GM11168 (cell line): ENCODE measurements at regions not wholly inside any gene's neighbourhood (a gene's known extent, or its start where the extent isn't known, plus 50 kb on each side); places are given as distances from the start of the nearest gene placed in this dataset.

Experiments
- in situ Hi-C: fragments of 300-500 bp; cut with MboI; formaldehyde crosslinking; loops from one replicate; pipeline ENCODE4 v1.12.0; 2022; ENCODE audit warnings: low sequenced_read_pairs; ENCODE audit not compliant: unreplicated experiment

DNA sequence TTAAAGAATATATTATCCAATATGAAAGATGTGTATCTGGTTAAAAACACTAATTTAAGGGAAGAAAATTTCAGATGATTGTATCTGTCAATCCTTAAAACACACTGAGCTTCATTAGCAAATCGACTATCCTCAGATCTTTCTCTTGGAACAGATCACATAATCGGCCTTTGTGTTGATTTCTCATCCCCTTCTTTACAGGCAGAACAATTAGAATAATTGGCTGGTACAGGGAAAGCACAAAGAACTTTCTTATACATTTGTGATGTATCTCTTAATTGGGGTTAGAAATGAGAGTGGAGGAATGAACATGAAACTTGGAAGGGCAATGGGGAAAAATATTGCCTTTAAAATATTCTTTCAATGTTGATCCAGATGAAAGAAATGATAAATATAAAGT lies 662.1 kb downstream of the TLE4 start:
- in situ Hi-C loops: no loop called here

DNA sequence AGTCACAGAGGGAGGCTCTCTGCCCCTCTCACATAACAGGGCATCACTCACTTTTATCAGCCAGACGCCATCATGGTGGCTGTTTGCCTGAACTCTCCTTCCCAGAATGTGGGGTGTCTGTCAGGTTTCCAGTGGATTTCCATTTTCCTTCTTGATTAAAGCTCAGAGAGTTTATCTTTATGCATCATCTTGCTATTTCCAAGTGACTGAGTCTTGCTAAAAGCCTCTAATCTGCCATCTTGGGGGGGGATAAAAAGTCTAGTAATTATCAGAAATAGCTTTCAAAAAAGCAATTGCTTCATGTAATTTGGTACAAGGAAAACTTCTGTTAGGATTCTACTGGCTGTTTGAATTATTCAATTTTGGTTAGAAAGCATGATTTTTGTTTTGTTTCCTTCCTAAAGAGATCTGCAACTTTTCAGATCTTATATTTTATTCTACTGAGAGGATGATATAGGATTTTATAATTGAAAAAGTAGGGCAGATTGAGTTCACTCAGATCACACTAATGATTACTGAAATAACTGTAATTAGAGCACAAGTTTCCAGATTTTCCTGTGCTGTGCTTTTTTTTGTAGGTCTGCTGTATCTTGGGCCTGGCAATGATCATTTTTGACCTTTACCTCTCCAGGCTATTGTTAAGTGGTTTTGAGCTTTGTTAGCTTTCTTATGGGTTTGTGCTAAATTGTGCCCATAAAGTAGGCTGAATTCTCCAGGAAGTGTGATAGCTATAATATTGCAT lies 661.5 kb downstream of the TLE4 start:
- in situ Hi-C loops: no loop called here

DNA sequence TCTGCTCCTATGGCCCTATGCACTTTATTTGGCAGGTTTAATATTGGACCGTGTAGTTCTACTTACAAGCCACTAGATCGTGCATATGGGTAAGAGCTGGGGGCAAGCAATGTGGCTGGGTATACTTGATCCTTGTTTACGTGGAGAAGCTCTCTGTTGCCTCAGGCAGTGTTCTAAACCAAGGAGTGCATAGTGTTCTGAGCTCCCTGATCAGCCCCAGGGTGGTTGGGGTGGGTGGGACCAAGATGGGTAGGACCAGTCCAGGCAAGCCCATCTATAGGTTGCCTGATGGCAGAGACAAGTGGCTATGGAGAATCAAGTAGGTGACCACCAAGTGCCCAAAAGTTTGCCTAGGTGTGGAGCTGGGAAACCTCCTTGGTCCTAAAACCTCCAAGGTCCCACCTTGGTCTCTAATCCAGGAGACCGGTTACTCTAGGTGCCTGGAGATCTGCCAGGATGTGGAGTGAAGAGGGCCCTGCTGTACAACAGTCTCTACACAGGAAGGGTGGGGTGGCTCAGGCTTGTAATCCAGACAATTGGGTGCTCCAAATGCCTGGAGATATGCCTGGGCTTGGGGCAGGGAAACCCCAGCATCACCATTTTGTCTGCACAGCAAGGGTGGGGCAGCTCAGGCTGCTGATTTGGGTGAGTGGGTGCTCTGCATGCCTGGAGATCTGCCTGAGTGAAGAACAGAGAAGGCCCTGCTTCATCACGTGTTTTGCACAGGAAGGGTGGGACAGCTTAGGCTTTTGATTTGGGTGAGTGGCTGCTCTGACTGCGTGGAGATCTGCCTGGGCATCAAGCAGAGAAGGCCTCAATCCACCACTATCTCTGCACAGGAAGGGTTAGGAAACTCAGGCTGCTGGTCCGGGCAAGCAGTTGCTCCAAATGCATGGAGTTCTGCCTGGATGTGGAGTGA lies 659.8 kb downstream of the TLE4 start:
- in situ Hi-C loops: no loop called here

DNA sequence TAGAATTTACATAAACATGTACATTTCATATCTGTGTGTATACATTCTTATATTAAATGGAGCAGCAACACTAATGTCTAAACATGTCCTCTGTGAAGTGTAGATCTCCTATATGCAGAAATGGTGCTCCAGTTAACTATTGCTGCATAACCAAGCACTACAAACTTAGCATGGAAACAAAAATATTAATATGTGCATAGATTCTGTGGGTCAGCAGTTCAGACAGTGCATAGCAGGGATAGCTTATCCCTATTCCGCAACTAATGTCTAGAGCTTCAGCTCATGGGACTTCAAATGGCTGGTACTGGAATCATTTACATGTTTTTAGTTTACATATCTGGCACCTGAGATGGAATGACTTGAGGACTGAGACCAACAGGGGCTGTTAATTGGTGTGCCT lies 652.1 kb downstream of the TLE4 start:
- in situ Hi-C loops: no loop called here

DNA sequence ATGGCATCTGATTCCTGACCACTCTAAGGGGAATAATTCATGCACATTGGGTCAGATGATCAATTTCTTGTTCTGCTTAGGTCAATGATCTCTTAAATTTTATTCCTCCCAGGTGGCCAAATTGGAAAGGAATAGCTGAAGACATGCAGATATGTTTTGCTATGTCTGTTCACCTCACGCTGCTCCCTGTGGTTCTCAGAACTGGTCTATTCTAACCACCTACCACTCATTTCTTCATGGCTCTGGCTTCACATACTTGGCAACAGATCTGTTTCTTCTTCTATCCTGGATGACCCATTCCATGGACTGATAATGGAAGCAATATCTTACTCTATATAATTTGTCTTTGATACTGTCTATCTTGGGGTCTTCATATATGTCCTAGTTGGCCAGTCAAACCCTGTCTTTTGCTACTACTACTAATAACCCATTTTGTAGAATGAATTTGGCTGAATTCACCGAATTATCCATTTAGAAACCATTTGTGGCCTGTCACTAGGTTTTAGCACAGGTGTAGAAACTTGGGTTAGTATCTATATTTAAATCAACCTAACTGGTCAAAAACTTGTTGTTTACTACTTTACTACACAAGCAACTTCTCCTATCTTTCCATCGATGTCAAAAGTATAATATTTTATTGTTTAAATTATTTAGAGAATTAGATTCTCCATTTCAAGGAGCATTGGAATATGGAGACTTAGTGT lies 650.9 kb downstream of the TLE4 start:
- in situ Hi-C loops: no loop called here

DNA sequence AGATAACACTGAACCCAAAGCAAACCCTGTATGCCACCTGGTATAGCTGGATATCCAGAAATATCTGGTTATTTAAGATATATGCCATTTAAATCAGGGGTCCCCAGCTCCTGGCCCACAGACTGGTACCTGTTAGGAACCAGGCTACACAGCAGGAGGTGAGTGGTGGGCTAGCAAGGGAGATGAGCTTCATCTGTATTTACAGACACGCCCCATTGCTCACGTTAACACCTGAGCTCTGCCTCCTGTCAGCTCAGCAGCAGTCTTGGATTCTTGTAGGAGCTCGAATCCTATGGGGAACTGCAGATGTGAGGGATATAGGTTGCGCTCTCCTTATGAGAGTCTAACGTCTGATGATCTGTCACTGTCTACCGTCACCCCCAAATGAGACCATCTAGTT lies 646.6 kb downstream of the TLE4 start:
- in situ Hi-C loops: no loop called here

DNA sequence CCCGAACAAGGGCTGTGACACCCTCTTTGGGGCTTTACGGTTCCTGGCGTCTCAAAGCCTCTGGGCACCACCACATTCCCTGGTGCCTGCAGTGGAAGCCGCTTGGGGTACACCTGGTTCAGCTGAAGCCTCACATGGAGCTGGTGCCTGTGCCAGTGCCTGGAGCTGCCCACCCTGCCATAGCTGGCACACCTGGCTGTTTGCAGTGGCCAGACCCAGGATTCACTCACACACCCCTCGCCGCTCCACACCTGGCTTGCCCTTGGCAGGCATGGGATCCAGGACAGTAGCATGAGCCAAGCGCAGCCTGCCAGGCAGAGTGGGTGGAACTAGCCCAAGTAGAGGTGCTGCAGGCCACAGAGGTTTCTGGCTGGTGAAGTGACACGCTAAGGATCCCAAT lies 641.8 kb downstream of the TLE4 start:
- in situ Hi-C loops: no loop called here

DNA sequence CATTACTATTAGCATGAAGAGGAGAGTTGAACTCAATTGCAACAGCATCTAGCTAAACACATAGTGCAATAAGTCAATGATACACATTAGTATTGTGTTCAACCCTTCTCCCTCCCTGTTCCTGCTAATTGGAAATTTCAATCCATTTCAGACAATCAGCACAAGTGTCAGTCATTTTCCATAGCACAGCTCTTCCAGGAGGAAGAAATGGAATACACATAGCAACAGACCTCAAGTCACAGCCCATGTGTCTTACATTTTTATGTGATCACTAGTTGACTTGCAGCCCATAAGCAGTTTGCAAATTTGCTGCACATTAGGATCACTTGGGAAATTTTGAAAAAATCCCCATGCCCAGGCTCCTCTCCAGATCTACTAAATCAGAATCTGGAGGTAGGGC lies 636.9 kb downstream of the TLE4 start:
- in situ Hi-C loops: no loop called here

DNA sequence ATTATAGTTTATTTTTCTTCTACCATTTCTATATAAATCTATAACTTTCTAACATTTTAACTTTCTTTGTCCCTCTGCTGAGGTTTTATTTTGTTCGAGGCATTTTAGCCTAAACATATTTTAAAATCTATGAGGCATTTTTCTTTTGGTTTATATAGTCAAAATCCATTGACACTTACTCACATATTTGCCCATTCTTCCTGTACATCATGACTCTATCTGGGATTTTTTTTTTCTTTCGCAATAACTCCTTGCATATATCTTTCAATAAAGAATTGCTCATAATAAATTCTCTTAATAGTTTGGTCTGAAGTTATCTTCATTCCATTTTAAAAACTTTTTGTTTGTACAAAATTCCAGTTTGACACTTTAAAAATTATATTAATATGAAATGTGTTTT lies 632.3 kb downstream of the TLE4 start:
- in situ Hi-C loops: no loop called here

DNA sequence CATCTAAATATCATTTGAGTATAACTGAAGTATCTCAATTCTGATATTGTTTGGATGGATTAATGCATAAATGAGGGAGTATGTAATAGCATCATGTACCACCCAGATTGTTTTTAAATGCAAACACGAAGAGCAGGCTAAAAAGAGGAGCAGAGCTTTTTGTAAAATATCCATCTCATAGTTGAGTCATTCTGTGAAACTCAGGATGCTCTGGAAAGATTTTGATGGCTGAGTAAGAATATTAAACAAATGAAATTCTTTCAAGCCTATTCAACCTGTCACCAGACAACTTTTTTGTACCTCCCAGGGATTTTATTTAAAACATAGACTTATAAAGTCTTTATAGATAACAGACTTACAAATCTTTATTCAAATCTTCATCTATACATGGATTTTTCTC lies 625.9 kb downstream of the TLE4 start:
- in situ Hi-C loops: no loop called here

DNA sequence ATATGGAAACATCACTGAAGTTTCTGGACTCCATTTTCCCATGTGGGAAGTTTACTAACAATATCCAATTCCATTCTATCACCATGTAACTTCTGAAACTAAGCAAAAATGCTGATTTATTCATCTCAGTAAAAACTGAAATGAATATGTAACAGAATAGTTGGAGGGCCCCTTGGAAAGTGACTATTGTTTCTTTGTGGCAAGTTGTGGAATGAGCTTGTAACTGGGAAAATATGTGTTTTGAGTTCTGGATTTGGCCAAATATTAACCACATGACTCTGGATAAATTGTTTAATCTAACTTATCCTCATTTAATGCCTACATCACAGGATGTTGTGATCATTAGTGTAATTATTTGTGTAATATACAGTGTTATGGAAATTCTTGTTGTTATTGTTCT lies 619.3 kb downstream of the TLE4 start:
- in situ Hi-C loops: no loop called here

DNA sequence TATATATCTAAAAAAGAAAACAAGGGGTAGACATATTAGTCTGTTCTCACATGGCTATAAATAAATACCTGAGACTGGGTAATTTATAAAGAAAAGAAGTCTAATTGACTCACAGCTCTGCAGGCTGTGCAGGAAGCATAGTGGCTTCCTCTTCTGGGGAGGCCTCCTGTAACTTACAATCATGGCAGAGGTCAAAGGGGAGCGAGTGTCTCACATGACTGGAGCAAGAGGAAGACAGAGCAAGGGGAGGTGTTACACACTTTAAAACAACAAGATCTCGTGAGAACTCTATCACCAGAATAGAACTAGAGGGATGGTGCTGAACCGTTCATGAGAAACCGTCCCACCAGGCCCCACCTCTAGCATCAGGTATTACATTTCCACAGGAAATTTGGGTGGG lies 616.8 kb downstream of the TLE4 start:
- in situ Hi-C loops: no loop called here

DNA sequence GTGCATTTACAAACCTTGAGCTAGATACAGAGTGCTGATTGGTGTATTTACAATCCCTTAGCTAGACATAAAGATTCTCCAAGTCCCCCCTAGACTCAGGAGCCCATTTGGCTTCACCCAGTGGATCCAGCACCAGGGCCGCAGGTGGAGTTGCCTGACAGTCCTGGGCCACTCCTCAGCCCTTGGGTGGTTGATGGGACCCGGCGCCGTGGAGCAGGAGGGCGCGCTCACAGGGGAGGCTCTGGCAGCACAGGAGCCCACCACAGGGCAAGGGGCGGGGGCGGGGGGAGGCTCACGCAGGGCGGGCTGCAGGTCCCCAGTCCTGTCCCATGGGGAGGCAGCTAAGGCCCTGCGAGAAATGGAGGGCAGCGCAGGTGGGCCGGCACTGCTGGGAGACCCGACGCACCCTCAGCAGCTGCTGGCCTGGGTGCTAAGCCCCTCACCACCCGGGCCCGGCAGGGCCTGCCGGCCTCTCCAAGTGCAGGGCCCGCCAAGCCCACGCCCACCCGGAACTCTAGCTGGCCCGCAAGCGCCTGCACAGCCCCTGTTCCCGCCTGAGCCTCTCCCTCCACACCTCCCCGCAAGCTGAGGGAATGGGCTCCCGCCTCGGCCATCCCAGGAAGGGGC lies 613.5 kb downstream of the TLE4 start:
- in situ Hi-C loops: no loop called here

DNA sequence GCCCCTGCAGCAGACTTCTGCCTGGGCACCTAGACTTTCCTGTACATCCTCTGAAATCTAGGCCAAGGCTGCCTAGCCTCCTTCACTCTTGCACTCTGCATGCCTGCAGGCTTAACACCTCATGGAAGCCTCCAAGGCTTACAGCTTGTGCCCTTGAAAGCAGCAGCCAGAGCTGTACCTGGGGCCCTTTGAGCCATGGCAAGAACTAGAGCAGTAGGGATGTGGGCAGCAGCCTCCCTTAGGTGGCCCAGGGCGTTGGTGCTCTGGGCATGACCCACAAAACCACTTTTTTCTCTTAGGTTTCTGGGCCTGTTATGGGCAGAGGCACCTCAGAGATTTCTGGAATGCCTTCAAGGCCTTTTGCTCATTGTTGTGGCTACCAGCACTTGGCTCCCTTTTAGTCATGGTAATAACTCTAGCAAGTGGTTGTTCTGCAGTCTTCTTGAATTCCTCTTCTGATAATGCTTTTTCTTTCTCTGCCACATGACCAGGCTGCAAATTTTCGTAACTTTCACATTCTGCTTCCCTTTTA lies 606.2 kb downstream of the TLE4 start:
- in situ Hi-C loops: no loop called here

DNA sequence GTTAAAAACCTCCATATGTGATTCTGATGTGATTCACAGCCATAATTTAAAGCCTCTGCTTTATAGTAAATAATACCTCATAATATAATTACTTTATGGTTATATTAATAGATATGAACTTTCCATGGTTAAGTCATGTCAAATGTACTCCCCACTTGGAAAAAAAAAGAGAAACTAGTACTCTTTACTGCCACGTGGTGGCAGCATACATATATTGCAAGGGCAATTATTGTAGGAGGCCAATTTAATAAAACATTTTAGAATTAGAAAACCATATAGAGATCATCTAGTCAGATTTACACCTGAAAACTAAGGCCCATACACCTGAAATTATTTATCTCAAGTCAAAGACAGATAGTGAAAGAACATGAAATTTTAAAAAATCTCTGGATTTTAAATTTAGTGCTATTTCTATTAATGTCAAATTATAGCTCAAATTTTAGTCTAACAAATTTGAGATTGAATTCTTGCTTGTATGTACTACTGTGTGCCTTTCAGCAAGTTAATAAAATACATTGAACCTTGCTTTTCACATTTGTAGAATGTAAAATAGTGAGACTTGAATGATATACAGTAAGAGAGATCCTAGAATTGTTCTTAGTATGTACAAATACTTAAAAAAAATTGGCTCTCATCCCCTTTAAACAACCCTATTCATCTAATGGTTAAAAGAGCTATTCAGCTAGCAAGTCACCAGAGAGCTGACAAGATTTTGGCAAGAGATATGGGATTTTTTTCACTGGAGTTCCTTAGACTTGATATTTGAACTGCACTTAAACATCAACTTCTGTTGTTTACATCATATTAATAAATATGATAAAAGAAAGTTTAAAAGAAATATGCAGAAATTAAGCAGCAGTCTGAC lies 603.8 kb downstream of the TLE4 start:
- in situ Hi-C loops: no loop called here

DNA sequence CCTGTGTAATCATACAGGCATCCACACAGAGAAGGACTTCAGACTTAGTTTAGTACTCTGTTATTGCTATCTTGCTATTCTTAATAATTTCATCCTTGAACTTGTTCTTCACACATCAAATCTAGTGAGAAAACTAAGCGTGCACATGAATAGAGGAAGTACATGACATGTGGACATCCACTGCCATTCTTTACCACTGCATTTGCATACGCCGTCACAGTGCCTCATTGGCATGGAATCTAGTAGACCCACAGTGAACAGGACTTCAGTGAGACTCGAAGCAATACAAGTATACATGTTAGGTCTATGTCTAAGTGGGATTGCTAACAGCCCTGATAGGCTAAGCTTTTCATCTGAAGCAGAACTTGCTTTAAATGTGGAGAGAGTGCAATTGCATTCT lies 592.1 kb downstream of the TLE4 start:
- in situ Hi-C loops: loop anchor here (25.0 kb wide), 2 partner anchors 402 to 602 kb away; partner anchors contain the start of gene TLE4

DNA sequence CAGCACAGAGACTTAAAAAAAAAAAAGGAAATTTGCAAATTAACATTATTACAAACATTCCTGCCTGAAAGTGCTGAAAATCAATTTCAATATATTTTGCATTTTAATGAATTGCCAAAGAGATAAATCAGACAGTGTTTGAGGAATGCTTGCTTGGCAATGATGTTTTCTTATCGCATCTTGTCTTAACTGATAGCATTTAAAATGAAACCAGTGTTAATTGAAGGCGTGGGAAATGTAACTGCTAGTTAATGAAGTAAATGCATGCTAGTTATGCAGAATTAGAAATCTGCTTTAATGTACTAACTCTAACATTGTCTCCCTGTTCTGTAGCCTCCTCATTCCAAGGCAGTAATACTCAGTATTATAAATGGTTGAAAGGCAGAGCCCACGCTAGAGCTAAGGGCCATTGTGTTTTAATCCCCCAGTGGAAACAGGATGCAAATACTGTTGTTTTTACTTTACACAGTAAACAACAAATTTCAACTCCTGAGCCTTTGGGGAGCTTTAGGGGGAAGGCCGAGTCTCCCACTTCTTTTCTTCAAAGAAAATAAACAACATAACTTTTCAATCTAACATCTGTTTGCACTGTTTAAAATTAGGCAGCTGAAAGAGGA lies 586.9 kb downstream of the TLE4 start:
- in situ Hi-C loops: loop anchor here (25.0 kb wide), 2 partner anchors 396 to 596 kb away; partner anchors contain the start of gene TLE4

DNA sequence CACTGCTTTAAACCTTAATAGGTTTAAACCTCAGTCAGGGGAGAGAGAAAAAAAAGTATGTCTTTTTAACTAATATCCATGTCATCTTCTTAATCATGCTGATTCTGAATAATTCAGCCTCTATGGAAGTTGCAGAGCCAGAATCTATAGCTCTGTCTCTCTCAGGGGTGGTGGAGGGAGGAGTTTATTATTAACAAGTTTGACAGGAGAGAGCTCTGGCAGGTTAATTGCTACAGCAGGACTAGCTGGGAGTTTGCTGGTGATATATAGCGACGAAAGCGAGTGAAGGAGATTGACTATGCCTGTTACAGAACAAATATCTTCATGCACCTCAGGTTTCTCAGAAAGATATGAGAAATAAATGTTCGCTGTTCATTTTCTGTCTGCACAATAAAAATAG lies 586.4 kb downstream of the TLE4 start:
- in situ Hi-C loops: loop anchor here (25.0 kb wide), 2 partner anchors 396 to 596 kb away; partner anchors contain the start of gene TLE4

DNA sequence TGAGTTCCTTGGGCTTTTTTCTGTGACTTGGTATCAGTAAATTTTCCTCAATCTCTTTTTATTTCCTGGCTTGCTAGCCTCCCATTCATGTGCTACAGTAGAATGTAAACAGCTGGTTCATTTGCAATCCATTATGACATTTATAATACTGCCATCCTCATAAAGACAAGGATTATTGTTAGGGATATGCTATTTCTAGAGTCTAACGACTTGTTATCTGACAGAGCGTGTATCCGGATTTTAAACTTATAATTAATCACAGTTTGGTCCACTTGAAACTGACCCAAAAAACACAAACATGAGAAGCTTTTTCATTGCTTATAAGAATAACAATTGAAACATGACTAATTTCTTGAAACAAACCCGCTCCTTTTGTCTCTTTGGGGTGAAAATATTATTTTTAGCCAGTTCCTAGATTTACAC lies 585.8 kb downstream of the TLE4 start:
- in situ Hi-C loops: loop anchor here (25.0 kb wide), 2 partner anchors 395 to 595 kb away; partner anchors contain the start of gene TLE4
